Inflammatory macrophage (primary cell): ENCODE measurements at regions not wholly inside any gene's neighbourhood (a gene's known extent, or its start where the extent isn't known, plus 50 kb on each side); places are given as distances from the start of the nearest gene placed in this dataset.

ENCODE experiments used
- DNase-seq, 2 donors: peaks; one replicate each; pipeline ENCODE4 v3.0.0-alpha.2; 2020 to 2022

DNA sequence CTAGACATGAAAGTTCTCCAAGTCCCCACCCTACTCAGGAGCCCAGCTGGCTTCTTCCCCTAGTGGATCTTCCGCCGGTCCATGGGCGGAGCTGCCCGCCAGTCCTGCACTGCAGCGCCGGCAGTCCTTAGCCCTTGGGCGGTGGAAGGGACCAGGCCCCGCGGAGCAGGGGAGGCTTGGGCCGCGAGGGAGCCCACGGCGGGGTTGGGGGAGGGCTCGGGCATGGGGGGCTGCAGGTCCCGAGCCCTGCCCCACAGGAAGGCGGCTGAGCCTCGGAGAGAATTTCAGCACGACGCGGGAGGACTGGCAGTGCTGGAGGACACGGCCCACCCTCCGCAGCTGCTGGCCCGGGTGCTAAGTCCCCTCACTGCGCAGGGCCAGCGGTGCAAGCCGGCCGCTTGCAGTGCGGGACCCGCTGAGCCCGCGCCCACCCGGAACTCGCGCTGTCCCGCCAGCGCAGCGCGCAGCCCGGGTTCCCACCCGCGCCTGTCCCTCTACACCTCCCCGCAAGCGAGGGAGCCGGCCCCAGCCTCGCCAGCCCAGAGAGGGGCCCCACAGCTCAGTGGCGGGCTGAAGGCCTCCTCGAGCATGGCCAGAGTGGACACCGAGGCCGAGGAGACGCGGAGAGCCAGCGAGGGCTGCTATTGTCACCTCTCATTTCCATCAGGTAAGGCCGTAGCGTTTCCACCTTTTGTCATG, 1398.6 kb downstream of the MRPL39 start:
- DNase-seq, result no peak

DNA sequence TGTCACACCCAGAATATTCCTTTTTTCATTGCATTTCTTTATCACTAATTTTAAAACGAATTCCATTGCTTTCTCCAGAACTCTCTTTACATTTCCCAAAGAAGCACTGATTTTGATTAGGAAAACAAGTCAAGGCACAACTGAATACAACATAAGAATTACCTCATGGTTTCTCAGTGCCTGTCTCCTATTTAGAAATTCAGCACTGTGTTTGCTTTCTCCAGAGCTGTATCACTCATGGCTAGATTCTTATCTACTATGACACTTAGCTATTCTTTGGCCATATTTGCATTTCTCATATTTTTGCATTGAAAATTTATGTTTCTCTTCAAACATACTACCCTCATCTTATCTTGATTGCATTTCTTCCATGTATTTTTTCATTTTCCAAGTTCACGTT, 1402.0 kb downstream of the MRPL39 start:
- no peak for DNase-seq

DNA sequence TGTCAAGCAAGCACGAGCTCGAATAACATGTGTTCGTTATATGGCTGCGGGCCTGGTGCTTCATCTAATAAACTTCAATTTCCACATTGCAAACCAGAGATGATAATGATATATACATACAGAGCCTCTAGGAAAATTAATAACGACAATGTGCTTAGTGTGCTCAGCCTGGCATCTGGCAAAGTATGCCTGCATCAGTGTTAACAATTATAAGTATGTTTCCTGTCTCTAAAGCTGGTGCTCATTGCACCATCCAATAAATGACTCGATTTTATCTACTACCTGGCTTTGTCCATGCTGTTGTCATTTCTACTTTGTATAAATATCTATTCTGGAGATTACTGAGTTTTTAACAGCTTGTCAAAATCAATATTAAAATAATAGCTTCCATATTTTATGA, 1402.6 kb downstream of the MRPL39 start:
- DNase-seq, result no peak

DNA sequence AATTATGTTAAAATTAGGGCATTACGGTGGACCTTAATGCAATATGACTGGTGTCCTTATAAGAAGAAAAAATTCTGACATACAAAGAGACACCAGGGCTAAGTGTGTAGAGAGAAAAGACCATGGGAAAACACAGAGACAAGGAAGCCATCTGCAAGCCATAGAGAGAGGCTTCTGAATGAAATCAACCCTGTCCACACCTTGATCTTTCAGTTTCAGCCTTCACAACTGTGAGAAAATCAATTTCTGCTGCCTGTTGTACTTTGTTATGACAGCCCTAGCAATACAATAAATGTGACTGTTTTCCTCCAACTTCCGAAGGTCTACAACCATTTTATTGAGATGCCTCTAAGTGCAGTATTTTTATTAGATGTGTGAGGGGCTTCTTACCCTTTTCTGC, 1407.2 kb downstream of the MRPL39 start:
- no peak for DNase-seq

DNA sequence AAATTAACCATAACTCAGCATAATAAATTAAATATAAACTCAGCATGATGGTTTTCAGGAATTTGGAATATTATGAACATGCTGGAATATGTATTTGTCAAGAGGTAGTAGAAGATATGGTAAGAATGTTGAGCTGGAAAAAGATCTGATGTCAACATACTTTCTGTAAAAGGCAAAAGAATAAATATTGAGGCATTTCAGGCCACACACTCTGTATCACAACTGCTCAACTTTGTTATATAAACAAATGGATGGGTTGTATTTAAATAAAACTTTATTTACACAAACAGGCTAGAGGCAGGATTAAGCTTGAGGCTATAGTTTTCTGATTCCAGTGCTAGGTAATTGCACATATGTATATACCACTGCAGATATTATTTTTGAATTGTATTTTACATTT, 1409.4 kb downstream of the MRPL39 start:
- no peak for DNase-seq

DNA sequence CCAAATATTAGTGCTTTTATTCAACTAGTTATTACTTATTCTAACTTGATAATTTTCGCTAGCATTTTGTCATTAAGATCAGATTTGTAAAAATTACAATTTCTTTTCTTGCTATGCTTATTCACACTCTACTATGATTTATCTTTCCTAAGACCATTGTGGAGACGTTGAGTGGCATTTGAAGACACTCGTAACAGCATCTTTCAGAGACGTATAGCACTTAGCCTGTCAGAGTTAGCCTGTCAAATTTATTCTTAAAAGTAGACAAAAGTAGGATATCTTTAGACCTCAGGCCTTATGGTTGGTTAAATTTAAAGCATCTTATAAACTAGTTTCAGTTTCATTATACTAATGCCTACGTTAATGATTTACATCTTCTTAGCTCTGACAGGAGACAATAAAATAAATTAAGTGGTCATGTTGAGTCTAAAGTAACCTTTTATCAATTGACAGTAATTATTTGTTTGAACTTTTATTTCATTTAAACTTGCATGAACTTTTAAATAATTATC, 1410.1 kb downstream of the MRPL39 start:
- DNase-seq, result no peak

DNA sequence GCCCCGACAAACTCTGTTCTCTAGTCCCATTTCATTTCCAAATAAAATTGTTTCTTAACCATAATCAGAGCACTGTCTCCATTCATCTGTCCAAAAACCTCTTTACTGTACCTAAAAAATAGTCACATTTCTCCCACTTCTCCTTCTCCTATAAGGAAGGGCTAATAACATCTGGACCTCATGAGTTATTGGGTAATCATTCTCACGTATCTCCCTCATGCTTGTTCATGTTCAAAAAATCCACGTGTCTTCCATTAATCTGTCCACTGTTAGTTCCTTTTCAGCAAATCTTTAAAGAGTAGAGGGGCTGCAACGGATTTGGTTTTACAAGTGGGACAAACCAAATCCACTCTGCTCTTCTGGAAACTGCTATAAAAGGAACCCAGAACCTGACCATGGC, 1418.8 kb downstream of the MRPL39 start:
- no peak for DNase-seq

DNA sequence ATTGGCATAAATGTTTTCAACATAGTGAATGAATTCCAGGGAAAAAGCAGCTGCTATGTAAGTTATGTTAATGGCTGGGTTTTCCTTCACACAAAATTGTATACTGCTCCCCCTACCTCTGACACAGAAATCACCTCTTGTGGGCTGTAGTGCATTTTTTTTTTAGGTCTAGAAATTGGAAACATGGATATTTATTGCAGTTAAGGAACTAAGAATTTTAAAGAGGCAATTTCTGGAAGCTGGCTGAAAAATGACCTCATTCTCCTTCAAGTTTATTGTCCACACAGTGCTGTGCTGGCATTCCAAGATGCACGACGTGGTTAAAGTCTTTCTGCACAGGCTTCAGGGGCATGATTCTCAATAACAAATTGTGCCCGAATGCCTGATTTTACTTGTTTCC, 1424.2 kb downstream of the MRPL39 start:
- no peak for DNase-seq

DNA sequence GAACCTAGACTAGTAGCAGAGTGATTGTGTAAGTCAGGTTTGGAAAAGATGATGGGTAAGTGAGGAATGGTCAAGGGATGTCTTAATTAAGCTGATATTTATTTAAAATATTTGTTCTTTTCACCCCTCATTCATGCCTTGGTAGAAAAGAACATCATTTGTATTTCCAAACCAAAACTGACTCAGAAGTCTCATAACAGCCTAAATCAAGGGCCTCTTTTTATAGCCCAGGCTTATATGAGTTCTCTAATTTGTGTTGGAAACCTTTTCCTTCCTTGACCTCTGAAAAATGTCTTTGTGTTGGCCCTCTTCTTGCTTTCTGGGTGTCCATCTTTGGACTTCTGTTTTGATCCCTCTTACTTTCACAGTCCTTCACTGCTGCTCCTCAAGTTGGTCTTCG, 1428.2 kb downstream of the MRPL39 start:
- no peak for DNase-seq

DNA sequence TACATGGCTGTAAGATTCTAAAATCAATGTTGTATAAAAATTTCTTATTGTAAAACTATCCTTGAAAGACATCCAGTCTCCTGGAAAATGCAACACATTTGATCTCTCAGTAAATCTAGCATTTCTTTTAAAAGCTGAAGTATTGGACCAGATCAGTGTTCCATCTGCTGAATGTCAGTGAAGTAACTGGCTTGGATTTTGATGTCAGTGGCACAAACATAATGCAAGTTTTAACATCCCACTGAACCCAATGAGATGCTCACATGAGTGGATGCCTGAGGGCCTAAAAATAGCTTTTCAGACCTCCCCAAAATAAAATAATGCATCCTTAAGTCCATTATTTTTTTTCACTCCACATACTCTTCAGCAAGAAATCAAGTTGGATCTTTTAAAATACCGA, 1432.2 kb downstream of the MRPL39 start:
- DNase-seq, result no peak

DNA sequence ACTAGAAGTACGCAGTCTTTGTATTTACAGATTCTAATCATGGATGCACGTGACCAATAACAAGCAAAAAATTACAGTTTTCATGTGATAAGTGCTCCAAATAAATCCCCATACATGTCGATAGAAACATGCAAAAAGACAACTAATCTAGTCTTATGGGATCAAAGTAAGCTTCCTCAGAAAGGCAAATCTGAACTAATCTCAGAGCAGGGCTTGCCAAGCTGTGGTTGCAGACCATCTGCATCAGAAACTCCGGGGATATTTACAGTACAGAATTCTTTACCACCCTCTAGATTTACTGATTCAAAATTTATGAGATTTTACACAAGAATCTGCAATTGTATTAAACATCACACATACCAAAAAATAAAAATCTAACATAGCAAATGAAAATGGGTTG, 1435.5 kb downstream of the MRPL39 start:
- DNase-seq, result no peak

DNA sequence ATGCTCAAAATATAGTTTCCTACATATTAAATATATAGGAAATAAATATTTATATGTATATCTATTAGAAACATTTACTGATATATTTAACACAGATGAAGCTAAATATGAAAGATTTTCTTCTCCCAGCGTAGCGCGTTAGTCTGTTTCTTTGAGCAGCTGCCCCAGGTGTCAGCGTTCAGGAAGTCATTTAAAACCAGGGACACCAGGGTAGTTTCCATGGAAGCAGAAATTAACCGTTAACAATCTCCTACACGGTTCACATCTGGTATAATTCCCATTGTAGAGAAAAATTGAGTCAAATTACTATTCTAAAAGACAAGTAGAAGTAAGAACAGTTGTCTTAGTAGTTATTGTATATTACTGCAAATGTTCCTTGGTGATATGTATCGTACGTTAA, 1443.7 kb downstream of the MRPL39 start:
- no peak for DNase-seq

DNA sequence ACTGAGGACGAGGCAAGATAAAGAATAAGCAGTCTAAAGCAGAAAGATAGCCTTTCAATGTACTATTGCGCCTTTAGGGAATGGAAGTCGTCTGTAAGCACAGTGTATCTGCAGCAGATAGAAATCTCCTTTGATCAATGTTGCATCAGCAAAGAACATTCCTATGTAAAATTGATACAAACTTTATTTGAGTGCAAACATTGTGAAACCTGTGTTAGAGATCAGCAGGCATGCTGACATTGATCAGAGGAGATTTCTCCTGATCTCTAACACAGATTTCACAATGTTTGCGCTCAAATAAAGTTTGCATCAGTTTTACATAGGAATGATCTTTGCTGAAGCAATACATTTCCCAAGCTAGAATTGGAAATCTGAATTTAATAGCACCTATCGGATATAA, 1446.8 kb downstream of the MRPL39 start:
- DNase-seq, result no peak

DNA sequence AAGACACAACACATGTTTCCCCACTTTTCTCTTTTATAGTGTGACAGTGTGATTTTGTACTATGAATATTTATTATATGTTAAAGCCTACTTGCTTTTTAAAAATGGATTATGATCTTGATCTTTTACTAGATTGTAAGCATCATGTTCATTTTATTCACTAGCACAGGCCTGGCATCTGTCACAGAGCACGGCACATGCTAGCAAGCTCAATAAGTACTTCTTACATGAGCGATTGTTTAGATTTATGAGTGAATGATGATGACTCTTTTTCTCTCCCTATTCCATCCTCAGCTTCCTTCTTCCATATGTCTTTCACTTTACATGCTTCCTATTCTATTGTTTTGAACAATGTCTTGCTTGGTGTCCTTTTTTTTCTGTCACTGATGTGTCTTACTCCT, 1454.1 kb downstream of the MRPL39 start:
- no peak for DNase-seq

DNA sequence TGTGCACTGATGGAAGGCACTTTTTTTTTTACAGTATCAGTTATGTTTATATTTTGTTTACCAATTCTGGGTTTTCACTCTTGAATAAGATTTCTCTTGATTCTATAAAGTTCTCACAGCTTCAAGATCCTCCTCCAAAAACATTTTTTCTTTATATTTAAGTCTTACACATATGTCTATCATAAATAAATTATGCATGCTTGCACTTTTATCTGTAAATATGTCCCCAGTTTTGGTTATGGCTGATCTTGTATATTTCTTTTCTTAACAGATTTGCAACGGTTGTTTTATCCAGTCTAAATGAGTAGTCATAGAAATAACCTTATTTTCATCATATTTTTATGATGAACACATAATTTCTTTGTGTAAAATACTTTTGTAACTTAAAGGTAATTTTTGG, 1456.5 kb downstream of the MRPL39 start:
- DNase-seq, result no peak

DNA sequence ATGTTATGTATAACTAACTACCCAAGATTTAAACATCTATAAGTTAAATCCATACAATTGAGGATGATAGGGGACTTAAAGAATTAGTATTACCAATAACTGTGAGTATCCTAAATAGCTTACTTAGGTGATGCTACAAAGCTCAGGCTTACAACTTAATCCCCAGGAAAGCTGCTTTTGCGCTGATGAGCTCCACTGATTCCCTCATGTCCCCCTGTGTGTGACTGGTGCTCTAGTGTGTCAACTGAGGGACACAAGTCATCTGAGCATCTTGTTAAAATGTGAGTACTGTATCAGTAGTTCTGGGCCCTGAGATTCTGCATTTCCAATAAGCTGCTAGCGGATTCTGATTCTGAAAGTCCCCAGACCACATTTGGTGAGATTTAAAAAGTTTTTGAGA, 1458.8 kb downstream of the MRPL39 start:
- no peak for DNase-seq

DNA sequence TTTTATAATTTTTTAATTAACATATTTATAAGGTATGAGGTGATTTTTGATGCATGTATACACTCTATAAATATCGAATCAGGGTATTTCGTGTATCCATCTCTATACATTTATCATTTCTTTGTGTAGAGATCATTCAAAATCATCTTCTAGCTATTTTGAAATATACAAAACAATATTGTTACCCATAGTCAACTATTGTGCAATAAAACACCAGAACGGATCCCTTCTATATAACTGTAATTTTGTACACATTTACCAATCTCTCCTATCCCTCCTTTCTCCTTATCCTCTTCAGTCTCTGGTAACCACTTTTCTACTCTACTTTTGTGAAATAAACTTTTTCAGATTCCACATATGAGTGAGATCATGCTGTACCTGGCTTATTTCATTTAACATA, 1459.6 kb downstream of the MRPL39 start:
- no peak for DNase-seq

DNA sequence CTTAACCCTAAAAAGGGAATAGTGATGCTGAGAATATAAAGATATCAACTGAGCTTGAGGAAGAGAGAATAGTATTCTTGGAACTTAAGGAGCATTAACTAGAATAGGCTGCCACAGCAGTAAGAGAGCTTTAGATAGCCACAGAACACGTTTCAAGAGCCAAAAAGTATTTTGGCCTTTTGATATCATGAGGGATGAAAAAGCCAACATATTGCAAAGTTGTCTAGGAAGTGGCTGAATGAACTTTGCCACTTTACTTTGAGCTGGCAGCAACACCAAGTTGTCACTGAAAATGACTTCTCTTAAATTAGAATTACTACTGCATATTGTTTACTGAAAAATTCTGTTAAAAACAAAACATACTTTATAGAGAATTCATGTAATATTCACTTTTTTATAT, 1476.2 kb downstream of the MRPL39 start:
- DNase-seq, result no peak

DNA sequence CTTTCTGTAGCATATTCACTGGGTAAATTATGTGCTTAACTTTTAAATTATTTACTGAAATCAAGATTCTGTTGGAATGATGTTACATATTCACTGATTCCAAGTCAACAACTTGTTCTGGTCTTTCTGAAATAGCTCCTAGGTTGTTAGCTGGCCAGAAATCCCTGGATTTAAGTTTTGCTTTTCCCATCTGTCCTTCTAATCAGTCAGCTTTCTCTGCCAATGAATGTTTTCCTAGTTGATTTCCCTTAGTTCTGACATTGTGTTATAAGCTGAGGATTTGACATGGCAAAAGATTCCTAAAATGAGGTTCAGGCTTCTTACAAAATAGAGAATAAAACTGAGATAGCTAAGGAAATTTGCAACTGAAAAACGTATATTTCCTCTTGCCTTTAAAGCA, 1479.6 kb downstream of the MRPL39 start:
- DNase-seq, result no peak

DNA sequence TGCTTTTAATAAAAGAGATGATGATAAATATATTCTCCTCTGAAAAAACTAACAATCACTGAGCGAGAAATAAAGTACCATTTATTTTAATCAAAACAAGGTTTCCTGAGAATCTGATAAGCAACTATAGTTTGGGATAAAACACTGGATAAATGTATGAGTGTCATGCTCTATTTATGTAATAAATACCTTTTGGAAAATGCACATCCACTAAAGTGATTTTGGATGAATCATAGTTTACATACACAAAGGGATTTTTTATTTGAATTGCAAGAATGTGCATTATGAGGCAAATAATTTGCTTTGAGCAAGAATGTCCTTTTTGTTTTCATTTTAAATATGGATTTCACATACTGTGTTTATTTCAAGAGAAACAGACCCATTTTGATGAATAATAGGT, 1483.5 kb downstream of the MRPL39 start:
- DNase-seq, result no peak

DNA sequence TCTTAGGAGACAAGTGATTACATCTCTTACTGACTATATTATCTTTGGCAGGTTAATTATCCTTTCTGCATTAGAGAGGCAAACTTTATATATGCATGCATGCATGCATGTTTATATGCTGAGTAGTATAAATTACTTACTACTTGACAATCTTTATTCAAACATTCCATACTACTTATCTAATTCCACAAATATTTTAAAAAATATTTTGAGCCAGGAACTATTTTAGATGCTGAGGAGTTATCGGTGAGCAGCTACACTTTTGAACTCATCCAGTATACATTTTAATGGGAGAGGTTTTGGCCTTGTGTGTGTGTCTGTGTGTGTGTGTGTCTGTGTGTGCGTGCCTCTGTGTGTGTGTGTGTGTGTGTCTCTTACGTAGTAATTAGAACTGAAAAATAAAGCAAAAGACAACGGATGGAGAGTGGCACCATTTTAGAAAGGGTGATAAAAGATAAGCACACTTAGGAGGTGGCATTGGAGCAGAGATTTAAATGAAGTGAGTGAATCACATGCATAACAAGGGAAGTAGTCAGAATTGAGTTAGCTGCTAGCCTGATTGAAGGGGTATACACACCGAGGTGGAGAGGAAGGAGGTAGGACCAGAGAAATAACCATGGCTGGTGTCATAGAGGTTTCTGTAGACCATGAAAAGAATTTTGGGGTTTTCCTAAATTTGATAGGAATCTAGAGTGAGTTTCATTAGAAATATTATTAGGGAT, 1488.4 kb downstream of the MRPL39 start:
- no peak for DNase-seq

DNA sequence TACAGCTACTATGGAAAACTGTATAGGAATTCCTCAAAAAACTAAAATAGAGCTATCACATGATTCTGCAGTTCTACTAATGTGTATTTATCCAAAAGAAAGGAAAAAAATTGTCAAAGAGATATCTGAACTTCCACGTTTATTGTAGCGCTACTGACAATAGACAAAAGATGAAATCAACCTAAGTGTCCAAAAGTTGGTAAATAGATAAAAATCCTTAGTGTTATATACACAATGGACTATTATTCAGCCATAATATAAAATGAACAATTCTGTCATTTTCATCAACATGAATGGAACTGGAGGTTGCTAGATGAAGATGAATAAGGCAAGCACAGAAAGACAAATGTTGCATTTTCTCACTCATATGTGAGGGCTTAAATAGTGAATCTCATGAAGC, 1492.1 kb downstream of the MRPL39 start:
- no peak for DNase-seq

DNA sequence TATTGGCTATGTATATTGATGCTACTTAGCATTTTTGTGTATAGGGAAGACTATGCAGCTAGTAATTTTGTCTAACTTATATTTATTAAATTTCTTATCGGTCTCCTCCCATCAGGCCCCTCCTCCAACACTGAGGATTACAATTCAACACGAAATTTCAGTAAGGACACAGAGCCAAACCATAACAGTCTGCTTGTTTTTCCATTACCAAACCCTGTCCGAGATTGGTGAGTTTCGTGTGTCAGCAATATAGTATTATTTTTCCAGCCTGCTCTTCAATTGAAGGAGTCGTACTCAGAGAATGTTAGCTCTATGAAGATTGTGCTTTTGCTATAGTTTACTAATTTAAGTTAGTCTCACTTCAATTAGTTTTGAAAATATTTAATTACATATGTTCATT, 1495.3 kb downstream of the MRPL39 start:
- no peak for DNase-seq

DNA sequence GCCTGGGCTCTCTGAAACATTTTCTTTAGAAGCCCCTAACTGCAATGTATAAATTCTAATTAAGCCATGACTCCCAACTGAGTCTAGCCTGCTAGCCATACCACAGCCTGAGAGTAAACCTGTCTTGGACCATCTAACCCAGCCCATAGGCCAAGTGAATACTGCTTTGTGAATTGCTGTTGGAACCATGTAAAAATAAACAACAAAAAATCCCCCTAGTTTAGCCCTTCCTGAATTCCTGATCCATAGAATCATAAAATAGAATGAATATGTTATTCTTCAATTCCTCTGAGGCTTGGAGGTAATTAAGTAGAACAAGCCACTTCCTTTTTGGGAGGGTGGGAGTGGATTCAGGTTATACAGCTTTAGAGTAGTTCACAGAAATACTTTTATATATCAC, 1496.4 kb downstream of the MRPL39 start:
- no peak for DNase-seq

DNA sequence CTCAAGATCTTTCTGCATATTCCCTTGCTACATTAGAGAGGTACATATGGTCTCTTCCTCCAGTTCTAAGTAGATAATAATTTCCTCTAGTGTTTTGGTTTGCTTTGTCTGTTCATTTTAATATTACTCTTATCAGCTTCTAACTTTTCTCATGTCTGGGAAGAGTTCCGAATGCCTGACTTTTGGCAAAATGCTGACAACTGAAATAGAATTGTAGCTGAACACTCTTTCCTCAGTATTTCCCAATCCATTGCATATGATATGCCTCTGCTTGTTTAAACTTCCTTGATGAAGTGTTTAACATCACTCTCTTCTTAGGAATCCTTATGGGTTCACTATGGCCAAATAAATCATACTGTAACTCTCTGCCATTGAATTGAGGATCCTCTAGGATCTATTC, 1510.1 kb downstream of the MRPL39 start:
- no peak for DNase-seq
